Epithelial cell of esophagus (primary cell): ENCODE measurements at regions not wholly inside any gene's neighbourhood (a gene's known extent, or its start where the extent isn't known, plus 50 kb on each side); places are given as distances from the start of the nearest gene placed in this dataset.

Experiments
- DNase-seq: peaks from one replicate; pipeline ENCODE4 v3.0.0; 2010; ENCODE audit warnings: low read depth
- H3K4me3 ChIP-seq: 2 replicates; pipeline ENCODE4 v1.5.1; 2011; ENCODE audit warnings: mild to moderate bottlenecking, low read length, control low read depth
- TF ChIP-seq, protein P1 (sequence below): IDR thresholded peaks from 2 replicates; pipeline ENCODE4 v1.5.1; 2011; ENCODE audit warnings: low read depth, mild to moderate bottlenecking, low read length, control low read depth, inconsistent platforms; ENCODE audit not compliant: insufficient read depth; ENCODE audit errors: missing control alignments

DNA sequence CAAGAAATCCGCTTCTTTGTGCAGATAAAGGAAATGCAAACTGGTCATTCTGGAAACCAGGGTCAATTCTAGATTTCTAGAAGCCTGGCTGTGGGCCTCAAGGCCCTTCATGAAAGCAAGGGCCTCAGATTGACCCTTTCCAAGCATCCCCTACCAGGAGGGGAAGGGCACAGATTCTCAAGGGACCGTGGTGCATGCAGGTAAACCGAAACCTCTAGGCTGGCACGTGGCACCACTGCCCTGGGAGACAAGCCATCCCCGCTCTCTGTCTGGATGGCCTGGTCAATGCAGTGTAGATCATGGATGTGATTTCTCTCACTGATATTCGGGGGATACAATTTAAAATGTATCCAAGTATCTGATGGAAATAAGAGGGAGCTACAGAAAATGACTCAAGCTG, 69.4 kb downstream of the TOMM20 start:
- no peak for DNase-seq
- no peak overlapping the region for H3K4me3 ChIP-seq
- TF ChIP-seq, protein P1, sequence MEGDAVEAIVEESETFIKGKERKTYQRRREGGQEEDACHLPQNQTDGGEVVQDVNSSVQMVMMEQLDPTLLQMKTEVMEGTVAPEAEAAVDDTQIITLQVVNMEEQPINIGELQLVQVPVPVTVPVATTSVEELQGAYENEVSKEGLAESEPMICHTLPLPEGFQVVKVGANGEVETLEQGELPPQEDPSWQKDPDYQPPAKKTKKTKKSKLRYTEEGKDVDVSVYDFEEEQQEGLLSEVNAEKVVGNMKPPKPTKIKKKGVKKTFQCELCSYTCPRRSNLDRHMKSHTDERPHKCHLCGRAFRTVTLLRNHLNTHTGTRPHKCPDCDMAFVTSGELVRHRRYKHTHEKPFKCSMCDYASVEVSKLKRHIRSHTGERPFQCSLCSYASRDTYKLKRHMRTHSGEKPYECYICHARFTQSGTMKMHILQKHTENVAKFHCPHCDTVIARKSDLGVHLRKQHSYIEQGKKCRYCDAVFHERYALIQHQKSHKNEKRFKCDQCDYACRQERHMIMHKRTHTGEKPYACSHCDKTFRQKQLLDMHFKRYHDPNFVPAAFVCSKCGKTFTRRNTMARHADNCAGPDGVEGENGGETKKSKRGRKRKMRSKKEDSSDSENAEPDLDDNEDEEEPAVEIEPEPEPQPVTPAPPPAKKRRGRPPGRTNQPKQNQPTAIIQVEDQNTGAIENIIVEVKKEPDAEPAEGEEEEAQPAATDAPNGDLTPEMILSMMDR, result no peak

DNA sequence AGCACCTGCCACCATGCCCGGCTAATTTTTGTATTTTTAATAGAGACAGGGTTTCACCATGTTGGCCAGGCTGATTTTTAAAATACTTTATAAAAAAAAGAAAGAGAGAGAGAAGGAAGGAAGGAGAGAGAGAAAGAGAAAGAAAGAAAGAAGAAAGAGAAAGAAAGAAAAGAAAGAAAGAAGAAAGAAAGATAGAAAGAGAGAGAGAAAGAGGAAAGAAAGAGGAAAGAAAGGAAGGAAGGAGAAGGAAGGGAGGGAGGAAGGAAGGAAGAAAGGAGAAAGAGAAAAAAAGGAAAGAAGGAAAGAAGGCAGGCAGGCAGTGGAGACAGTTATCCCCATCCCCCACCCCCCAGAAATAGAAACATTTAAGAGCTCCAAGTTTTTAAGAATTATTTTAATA, 69.9 kb downstream of the TOMM20 start:
- H3K4me3 ChIP-seq, result no peak overlapping the region
- DNase-seq, result no peak
- TF ChIP-seq, protein P1, result no peak

DNA sequence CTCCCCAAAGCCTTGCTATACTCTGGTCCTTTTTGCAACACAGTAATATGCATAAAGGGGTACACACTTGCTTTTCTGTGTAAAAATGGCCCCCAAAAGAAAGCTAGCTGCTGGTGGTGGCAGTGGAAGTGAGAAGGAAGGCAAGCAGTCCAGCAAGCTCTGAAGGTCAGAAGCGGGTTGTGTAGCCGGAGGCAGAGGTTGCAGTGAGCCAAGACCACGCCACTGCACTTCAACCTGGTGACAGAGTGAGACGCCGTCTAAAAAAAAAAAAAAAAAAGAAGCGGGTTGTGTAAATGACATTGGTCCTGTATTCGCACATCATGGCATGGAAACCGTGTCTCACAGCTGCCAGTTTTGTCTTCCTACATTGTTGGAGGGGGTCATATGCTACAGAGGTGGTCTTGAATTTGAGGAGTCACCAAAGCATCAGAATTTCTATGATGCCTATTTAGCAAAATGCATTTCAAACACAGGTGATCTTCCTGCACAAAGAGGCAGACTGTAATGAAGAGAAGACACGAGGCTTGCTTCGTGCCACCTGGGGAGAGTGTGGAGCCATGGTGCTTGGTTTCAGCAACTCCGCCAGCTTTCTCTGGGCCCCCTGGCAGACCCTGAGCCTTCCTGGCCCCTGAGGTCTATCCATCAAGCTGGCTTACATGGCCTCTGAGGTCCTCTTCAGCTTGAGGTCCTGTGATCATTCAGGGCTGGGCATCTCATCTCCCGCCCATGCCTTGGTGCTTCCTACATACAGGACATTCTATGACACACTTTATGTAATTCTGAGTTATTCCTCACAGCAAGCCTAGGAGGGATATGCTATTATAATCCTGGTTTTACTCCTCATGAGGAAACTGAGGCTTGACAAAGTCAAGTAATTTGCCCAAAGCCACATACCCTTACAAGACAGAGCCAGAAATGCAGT, 71.0 kb downstream of the TOMM20 start:
- no peak overlapping the region for H3K4me3 ChIP-seq
- DNase-seq, result no peak
- TF ChIP-seq, protein P1, result no peak

DNA sequence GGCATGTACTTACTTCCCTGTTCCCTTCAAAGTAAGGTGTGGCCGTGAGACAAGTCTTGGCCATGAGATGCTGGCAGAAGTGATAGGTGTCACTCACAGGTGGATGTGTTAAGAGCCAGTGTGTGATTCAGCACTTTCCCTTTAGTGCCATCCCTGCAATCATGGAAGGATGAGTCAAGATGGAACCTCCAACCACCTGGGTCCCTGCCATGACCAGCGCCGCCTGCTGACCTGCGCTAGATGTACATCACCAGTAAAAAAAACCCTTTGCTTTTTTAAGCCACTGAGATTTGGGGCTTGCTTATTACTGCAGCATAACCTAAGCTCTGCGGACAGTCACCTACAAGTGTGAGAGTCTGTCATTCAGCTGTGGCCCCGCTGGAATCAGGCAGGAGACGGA, 71.7 kb downstream of the TOMM20 start:
- peak; percentile 89 for DNase-seq
- H3K4me3 ChIP-seq, result no peak overlapping the region
- TF ChIP-seq, protein P1, result peak; percentile 50

DNA sequence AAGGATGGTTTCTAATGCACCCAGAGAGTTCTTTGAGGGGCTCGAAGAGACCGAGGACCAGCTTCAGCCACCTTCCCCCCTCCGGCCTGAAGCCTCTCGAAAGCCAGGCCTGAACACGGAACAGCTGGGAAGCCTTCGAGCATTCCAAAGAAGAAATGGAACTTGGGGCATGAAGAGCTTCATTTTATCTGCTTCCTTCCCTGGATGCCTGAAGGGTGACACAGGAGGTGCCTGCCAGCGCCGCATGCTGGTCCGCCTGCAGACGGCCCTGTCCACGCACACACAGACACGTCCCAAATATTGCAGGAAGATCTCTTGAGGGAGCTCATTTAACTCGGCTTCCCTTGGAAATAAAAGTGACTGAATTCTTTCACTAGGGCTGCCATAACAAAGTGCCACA, 73.7 kb downstream of the TOMM20 start:
- H3K4me3 ChIP-seq, result no peak overlapping the region
- TF ChIP-seq, protein P1, result no peak
- no peak for DNase-seq

DNA sequence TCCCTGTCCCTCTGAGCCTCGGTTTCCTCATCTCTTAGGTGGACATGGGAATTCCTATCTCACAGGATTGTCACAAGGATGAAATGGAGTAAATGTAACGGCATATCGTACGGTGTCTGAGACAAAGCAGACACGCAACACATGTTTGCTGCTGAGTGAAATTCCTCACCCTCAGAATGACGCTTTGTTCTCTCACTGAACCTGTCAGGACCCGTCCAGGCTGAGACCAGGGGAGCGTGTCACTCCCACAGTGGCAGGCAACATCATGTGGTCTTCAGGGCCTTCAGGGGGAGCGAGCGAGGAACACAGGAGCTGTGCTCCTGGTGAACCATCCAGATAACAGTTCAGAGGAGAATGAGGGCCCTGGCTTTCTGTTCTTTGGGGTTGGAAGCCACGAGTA, 74.2 kb downstream of the TOMM20 start:
- DNase-seq, result peak; percentile 25
- TF ChIP-seq, protein P1, result no peak
- no peak overlapping the region for H3K4me3 ChIP-seq
